Colonic mucosa (tissue), 4 donors: ENCODE measurements at regions not wholly inside any gene's neighbourhood (a gene's known extent, or its start where the extent isn't known, plus 50 kb on each side); places are given as distances from the start of the nearest gene placed in this dataset.

Experiments used
- DNase-seq: peaks from one replicate; pipeline ENCODE4 v3.0.0-alpha.2; 2020
- H3K27ac ChIP-seq: fragments of 200-600 bp; one replicate; pipeline ENCODE4 v1.8.0; 2021
- H3K27me3 ChIP-seq: fragments of 200-600 bp; one replicate; pipeline ENCODE4 v1.8.0; 2021
- H3K36me3 ChIP-seq: fragments of 200-600 bp; one replicate; pipeline ENCODE4 v1.8.0; 2021
- H3K4me1 ChIP-seq: fragments of 200-600 bp; one replicate; pipeline ENCODE4 v1.8.0; 2021; ENCODE audit warnings: mild to moderate bottlenecking
- H3K4me3 ChIP-seq: fragments of 200-600 bp; one replicate; pipeline ENCODE4 v1.8.0; 2021
- H3K9ac ChIP-seq, 2 donors: one replicate each; pipeline ENCODE4 v1.7.0; 2013; ENCODE audit warnings: control low read depth in 2 of 2, low read depth in 2 of 2, low read length in 2 of 2
- H3K9me3 ChIP-seq: fragments of 200-600 bp; one replicate; pipeline ENCODE4 v1.8.0; 2021
- CTCF ChIP-seq: fragments of 200-600 bp; IDR thresholded peaks from one replicate; pipeline ENCODE4 v1.8.0; 2022; ENCODE audit warnings: antibody characterized with exemption, mild to moderate bottlenecking
- intact Hi-C: fragments of 100-400 bp; cut with DNase I; formaldehyde crosslinking; loops from one replicate; pipeline ENCODE4 v1.14.1; 2022
- donor health status: healthy.
- donor health status: DM: no; HTN: no; CAD: no.
- donor health status: DM: no; HTN: no; CAD: no.

GRCh38 chr7:156059369-156059768 lies 247.1 kb upstream of the SHH start:
- no peak overlapping the region for H3K27ac ChIP-seq
- DNase-seq, result no peak
- no peaks in the 10 kb centered on the region for H3K36me3 ChIP-seq

GRCh38 chr7:156058248-156058647 lies 246.0 kb upstream of the SHH start:
- DNase-seq, result no peak
- Histone ChIP-seq H3K4me1 (no peaks in the 10 kb centered on the region), H3K36me3 (no peaks in the 10 kb centered on the region), H3K4me3 (no peak overlapping the region), H3K27me3 (no peaks in the 10 kb centered on the region), H3K9me3 (no peaks in the 10 kb centered on the region), H3K27ac (no peak overlapping the region), H3K9ac (no peak overlapping the region)
- intact Hi-C loops, result no loop called here
- no peak for TF ChIP-seq CTCF

More at GRCh38 chr7:156059369-156059768, 247.1 kb upstream of the SHH start:
- Histone ChIP-seq H3K9ac (no peak overlapping the region), H3K9me3 (no peaks in the 10 kb centered on the region), H3K27me3 (no peaks in the 10 kb centered on the region), H3K4me3 (no peak overlapping the region), H3K4me1 (no peaks in the 10 kb centered on the region)
- no peak for TF ChIP-seq CTCF
- intact Hi-C loops, result no loop called here

GRCh38 chr7:156056534-156056933 lies 244.3 kb upstream of the SHH start:
- Histone ChIP-seq H3K27me3 (no peaks in the 10 kb centered on the region), H3K36me3 (no peaks in the 10 kb centered on the region), H3K27ac (no peak overlapping the region), H3K4me1 (no peaks in the 10 kb centered on the region), H3K4me3 (no peak overlapping the region), H3K9ac (no peak overlapping the region), H3K9me3 (no peaks in the 10 kb centered on the region)
- no peak for DNase-seq
- no peak for TF ChIP-seq CTCF
- intact Hi-C loops, result no loop called here

- no peak for DNase-seq
- intact Hi-C loops, result no loop called here
- H3K27me3 ChIP-seq, result no peaks in the 10 kb centered on the region
These were observed 243.1 kb upstream of the SHH start for GRCh38 chr7:156055206-156055822.

GRCh38 chr7:156051884-156052283 lies 239.6 kb upstream of the SHH start:
- Histone ChIP-seq H3K27me3 (no peaks in the 10 kb centered on the region), H3K4me3 (no peak overlapping the region), H3K36me3 (no peaks in the 10 kb centered on the region), H3K9ac (no peak overlapping the region), H3K4me1 (no peaks in the 10 kb centered on the region), H3K27ac (no peak overlapping the region), H3K9me3 (no peaks in the 10 kb centered on the region)
- intact Hi-C loops, result no loop called here
- TF ChIP-seq CTCF, result no peak
- DNase-seq, result no peak

More at GRCh38 chr7:156055206-156055822, 243.1 kb upstream of the SHH start:
- H3K9me3 ChIP-seq, result no peaks in the 10 kb centered on the region
- no peak overlapping the region for H3K4me3 ChIP-seq
- no peak overlapping the region for H3K27ac ChIP-seq
- no peaks in the 10 kb centered on the region for H3K36me3 ChIP-seq
- H3K9ac ChIP-seq, result no peak overlapping the region
- H3K4me1 ChIP-seq, result no peaks in the 10 kb centered on the region
- TF ChIP-seq CTCF, result no peak
